Left lobe of liver (tissue), 2 donors: ENCODE measurements at regions not wholly inside any gene's neighbourhood (a gene's known extent, or its start where the extent isn't known, plus 50 kb on each side); places are given as distances from the start of the nearest gene placed in this dataset.
A peak's percentile ranks its signal among the peaks of the same experiment; 100 is the strongest.

Experiments
- ATAC-seq: fragments of 200-7000 bp; cut with Tn5 transposase; one replicate; pipeline ENCODE4 v1.9.1; 2020; ENCODE audit warnings: mild to moderate bottlenecking, moderate library complexity
- DNase-seq: peaks from one replicate; pipeline ENCODE4 v3.0.0-alpha.2; 2020; ENCODE audit warnings: low spot score
- donor health status: DM: no; HTN: no; CAD: no; lungs with moderate emphysema.
- donor health status: DM: no; HTN: yes; CAD: no.

DNA sequence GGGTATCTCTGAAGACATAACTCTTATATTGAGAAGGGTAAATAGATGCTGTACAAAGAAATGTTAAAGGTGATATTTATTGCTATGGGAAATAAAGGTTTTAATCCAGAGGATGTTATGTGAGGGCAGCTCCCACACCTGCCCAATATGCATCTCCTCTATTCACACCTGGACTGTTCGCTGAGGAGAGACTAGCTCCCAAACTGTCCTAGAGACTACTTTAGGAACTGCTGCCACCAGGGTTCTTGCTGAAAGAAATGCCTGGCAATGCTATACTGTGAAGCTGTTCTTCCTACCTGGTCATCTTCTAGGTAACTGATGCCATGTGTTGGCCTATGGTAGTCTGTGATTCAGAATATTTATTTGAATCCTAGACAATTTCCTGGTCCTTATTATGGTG, 1421.5 kb upstream of the SPRY2 start:
- DNase-seq (no peak), ATAC-seq (no peak)

GRCh38 chr13:81760316-81760715, 1419.4 kb upstream of the SPRY2 start:
- ATAC-seq (no peak), DNase-seq (no peak)

DNA sequence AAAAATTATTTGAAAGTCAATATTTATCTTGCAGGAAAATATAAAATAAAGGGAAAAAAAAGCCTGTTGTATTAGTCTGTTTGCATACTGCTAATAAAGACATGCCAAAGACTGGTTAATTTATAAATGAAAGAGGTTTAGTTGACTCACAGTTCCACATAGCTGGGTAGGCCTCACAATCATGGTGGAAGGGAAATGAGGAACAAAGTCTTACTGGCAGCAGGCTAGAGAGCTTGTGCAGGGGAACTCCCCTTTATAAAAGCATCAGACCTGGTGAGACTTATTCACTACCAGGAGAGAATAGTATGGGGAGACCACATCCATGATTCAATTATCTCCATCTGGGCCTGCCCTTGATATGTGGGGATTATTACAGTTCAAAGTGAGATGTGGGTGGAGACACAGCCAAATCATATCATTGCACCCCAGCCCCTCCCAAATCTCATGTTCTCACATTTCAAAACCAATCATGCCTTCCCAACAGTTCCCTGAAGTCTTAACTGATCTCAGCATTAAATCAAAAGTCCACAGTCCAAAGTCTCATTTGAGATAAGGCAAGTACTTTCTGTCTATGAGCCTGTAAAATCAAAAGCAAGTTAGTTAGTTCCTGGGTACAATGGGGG, 1416.5 kb upstream of the SPRY2 start:
- ATAC-seq (no peak), DNase-seq (no peak)

DNA sequence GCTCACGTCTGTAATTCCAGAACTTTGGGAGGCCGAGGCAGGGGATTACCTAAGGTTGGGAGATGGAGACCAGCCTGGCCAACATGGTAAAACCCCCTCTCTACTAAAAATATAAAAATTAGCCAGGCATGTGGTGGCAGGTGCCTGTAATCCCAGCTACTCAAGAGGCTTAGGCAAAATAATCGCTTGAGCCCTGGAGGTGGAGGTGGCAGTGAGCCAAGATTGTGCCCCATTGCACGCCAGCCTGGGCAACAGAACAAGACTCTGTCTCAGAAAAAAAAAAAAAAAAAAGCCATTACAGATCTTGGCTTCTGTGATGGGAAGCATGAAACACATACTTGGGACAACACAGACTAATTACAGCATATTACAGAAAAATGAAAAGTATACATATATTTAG, 1404.5 kb upstream of the SPRY2 start:
- DNase-seq (no peak), ATAC-seq (no peak)

DNA sequence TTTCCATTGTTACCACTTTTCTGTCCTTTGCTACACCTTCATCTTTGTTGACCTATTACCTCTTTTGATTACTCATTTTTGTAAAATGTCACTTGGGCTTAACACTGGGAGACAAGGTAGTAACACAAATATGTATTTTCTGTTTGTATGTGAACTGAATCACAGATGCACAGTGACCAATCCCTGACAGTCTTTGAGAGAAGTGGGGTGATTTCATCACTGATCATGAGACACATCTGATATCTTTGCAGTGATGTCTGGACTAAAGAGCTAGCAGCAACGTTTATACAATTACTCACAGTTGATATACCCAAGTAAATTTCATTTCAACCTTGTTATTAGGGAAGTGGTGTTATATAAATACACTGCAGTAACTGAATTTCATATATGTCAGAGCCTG, 1397.4 kb upstream of the SPRY2 start:
- no peak for ATAC-seq
- no peak for DNase-seq

- ATAC-seq (no peak), DNase-seq (no peak)
These were observed 1385.3 kb upstream of the SPRY2 start for GRCh38 chr13:81726037-81726726.

GRCh38 chr13:81722456-81722855, 1381.5 kb upstream of the SPRY2 start:
- DNase-seq (no peak), ATAC-seq (no peak)

DNA sequence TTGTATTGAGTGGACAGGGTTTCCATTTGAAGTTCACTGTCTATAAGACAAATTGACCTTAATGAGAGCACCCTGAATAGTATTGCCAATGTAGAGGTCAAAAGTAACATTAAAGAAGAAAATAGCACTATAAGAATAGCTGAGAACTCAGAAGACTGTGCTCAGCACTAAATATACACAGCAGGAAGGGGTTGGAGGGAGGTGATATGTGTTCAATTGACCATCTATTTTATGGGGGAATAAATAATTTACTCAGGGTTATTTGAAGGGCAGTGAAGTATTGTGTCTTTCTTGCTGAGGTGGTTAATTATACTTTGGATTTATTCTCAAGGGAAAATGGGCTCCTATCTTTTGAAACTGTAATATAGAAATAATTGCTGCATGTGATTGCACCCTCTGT, 1380.5 kb upstream of the SPRY2 start:
- no peak for DNase-seq
- no peak for ATAC-seq

DNA sequence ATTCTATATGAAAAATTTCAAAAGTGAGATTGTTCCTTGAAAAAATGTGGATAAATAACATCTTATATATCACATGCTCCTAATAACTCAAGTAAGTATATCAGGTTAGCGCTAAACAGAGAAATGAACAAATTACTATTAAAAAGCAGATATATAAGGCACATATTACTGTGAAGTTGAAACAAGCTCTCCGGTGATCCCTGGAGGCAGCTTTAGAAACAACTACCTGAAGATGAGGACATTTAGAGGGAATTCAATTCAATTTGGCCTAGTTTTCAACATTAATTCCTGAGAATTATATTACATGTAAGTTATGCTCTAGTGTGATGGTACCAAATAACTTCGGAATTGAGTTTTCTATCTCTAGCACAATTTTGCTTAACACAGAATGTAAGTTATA, 1373.6 kb upstream of the SPRY2 start:
- no peak for ATAC-seq
- no peak for DNase-seq

DNA sequence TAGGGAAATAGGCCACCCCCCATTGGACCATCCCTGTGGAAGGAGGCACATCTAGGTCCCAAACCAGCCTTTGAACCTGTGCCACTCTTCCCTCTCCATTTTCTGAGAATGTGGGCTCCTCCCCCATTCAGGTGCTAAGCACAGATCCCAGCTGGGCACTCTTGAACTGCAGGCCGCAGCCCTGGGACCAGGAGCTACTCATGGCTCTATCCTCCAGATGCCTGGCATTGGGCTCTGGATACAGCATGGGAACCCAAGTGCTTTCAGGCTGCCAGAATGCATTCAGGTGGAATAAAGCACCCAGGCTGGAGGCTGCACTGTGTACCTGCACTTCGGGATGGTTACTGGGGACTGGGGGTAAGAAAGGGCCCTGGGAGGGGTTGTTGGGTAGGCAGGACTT, 1372.3 kb upstream of the SPRY2 start:
- DNase-seq = no peak
- ATAC-seq = no peak

GRCh38 chr13:81697826-81698225, 1356.9 kb upstream of the SPRY2 start:
- ATAC-seq (no peak), DNase-seq (no peak)

DNA sequence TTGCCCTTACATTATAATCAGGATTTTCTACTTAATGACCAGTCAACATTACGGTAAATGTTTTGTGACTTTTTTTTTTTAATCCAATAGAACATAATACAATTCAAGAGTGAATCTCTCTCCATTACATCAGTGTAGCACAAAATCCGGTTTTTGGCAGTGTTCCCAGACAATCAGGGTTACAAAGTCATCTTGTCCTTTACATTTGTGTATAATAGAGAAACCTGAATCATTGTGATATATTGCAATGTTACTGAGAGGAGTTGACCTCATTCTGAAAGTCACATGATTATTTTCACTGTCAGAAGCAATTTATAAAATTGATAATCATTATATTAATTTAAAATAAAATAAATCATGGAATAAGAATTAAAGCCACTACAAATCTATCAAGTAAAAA, 1346.0 kb upstream of the SPRY2 start:
- DNase-seq (no peak), ATAC-seq (no peak)

GRCh38 chr13:81683521-81683920, 1342.6 kb upstream of the SPRY2 start:
- DNase-seq (no peak), ATAC-seq (no peak)

DNA sequence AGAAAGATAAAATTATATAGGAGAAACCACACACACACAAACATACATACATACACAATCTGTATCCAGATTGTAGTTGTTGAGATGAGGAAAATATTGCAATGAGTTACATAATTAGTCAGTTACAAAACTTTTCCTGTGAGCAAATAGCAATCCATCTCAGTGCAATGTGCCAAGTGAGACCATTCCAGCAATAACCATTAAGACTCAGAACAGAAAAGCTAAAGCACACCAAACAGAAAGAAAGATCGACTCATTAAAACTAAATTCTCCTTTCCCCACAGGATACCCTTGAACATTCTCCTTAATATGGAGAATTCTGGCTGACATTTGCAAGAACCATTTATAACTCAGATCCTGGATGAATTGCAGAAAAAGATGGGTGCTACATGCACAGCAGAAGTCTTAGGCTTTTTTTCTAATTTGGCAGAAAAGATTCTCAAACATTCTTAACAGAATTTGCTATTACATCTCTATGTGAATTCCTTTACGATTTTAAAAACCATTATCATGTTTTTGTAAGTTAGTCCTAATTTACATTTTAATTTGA, 1341.2 kb upstream of the SPRY2 start:
- DNase-seq (no peak), ATAC-seq (no peak)

GRCh38 chr13:81677857-81678256, 1336.9 kb upstream of the SPRY2 start:
- ATAC-seq (no peak), DNase-seq (no peak)

DNA sequence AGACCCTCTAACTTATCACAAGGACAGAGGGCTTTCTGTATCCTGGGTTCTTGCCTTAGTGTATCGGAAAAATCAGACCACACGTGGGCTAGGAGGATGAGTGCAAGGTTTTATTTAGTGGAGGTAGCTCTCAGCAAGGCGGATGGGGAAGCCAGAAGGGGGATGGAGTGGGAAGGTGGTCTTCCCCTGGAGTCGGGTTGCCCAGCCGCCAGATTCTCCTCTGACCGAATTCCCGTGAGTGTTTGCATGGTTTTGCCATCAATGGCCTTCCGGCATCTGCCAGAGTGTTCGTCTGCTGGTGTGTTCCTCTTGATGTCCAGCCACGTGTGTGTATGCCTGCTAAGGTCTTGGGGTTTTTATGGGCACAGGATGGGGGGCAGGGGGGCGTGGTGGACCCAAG, 1335.1 kb upstream of the SPRY2 start:
- no peak for DNase-seq
- ATAC-seq = no peak

GRCh38 chr13:81671064-81671463, 1330.1 kb upstream of the SPRY2 start:
- ATAC-seq (no peak), DNase-seq (no peak)

DNA sequence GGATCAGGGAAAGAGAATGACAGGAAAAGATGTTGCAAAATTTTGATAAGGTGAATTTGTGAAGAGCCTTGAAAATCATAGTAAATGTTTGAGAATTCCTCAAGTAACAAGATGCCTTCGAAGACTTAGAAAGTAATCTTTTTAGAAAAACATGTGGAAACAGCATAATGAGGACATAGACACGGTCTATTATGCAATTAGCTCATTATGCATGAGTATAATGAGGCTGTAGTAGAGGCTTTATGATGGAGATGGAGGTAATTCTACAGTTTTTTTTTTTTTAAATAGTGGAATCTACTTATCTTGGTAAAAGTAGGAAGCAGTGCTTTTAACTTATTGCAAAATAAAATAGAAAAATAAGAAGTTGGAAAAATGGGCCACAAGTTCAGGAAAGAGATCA, 1329.1 kb upstream of the SPRY2 start:
- ATAC-seq (no peak), DNase-seq (no peak)

GRCh38 chr13:81664872-81665271, 1323.9 kb upstream of the SPRY2 start:
- ATAC-seq = no peak
- no peak for DNase-seq

GRCh38 chr13:81659984-81660383, 1319.1 kb upstream of the SPRY2 start:
- ATAC-seq (no peak), DNase-seq (no peak)

GRCh38 chr13:81658598-81659370, 1317.9 kb upstream of the SPRY2 start:
- ATAC-seq (no peak), DNase-seq (no peak)

GRCh38 chr13:81639984-81640582, 1299.2 kb upstream of the SPRY2 start:
- peak; percentile 75 for ATAC-seq
- DNase-seq = no peak
